ENCODE measurements at regions not wholly inside any gene's neighbourhood (a gene's known extent, or its start where the extent isn't known, plus 50 kb on each side); places are given as distances from the start of the nearest gene placed in this dataset.
"Not testable (repeated sequence)": the region's sequence is repeated elsewhere in the genome, so short reads cannot be mapped to it uniquely, and the experiment has no call there.

GRCh38 chr13:33642374-33643065 lies 175.4 kb upstream of the RFC3 start:
- DNase-seq (ENCODE audit: low read depth in 4 of 4, low spot score in 2 of 4): peak in 3 of 4 donors; percentile 71 to 82 (median 75)

DNA sequence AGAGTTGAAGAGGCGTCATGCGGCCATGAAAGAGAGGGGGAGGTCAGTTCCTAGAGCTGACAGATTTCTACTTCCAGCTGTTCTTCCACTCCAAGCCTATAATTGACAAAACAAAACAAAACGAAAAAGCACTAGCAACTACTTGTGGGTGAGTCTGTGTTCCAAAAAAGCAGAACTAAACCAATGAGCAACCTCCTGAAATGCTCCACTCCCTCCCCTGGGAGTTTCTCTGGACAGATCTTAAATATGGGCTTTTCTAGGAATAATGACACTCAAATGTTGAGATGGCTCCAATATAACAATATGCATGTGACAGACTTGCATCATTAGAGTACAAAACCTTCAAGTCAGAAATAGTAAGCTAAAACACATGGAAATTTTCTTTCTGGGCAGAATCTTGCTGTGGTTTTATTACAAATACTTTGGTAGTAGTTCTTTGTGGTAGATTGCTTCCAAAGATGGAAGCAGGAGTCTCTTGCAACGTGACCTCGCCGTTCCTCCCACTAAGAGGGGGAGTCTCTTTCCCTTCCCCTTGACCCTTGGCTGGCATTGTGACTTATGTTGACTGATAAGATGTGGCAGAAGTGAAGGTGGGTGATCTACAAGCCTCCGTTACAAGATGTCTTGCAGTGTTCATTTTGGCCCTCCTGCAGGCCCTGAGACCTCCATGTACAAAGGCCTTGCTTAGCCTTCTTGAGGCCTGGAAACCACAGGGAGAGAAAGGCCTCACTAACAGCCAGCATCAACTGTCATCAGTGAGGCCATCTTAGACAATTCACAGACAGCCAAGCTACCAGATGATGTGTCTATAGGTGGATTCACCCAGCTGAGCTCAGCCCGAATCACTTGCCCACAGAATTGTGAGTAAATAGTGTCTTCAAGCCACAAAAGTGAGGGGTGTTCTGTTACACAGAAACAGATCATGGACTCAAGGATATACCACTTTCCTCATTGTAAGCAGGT lies 173.1 kb upstream of the RFC3 start:
- DNase-seq (ENCODE audit: low read depth in 4 of 4, low spot score in 2 of 4): no peak

DNA sequence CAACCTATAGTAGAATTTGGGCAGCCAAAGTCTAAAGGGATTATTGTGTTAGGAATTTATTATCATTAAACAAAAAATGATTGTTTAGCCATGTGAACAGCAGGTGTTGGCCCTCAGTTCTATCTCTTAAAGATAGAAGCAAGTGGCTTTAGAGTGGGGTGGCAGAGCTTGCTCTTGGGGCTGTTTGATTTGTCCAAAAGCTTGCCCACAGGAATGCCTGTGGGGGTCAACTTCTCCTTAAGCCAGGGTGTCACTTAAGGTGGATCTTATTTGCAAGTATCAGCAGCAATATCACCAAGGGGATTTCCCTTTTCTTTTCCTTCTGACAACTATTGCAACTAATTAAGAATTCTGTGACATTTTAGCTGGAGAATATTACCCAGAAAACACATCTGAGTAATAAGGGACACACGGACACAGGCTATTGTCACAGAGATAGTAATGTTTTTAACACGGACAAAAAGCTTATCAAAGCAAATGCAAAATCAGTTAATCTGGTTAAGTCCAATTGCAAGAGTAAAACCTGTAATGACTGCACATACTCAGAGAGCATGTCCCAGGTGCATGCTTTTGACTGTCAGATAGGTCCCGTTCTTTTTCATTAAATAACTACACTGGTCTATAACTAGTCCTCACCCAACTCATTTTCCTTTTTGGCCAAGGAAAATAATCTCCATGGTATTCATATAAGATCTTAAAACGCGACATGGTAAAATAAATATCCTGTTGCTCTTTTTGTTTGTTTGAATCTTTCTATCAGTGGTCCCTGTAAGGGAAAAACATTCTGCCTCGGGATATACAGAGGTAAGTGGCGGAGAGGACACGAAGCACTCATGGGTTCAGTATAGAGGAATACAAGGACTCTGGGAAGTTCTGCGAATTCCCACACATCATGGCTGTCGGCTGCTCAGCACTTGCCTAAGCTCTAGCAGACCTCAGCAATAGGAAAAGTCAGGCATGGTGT lies 172.1 kb upstream of the RFC3 start:
- no peak for DNase-seq (ENCODE audit: low read depth in 4 of 4, low spot score in 2 of 4)

DNA sequence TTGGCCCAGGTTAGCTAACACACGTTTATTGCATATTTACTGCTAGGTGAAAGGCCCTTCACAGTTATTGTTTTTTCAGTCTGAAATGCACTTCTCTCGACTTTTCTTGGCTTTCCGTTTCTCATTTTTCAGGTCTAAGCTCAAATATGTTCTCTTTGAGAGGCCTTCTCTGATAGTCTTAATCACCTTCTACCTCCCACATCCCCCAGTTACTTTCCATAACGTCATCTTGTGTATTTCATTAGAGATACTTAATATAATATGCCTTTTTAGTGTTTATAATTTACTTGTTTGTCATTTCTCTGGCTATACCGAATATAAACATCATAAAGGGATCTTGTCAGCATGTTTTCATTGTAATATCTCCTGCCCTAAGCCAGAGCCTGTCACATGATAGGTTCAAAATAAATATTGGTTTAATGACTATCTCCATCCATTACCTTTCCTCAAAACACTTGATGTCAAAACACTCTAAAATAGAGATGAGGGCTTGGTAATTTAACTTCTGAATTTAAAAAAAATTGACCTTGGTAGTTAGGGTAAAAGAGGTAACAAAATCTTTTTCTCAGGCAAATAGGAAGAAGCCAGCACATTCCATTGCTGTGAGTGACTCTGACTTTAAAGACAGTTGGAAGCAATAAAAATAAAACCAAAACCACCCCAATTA lies 168.6 kb upstream of the RFC3 start:
- no peak for DNase-seq (ENCODE audit: low read depth in 4 of 4, low spot score in 2 of 4)

GRCh38 chr13:33651766-33652165 lies 166.2 kb upstream of the RFC3 start:
- DNase-seq (ENCODE audit: low read depth in 4 of 4, low spot score in 2 of 4): no peak

DNA sequence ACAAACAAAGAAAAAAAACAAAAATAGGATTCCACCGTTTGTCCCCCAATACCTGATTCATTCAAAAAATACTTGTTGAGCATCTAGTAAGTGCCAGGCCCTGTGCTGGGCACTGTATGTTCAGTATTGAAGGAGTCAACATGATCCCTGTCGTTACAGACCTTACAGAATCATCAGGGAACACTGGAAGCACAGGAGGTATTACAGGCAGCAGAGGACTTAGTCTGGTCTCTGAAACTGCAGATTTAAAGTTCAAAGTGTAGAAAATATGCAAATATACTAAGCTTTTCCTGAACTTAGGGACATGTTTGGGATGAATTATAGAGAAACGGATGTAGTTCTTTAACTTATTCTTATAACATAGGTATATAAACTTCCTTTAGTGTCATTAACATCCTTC lies 160.7 kb upstream of the RFC3 start:
- DNase-seq (ENCODE audit: low read depth in 4 of 4, low spot score in 2 of 4): no peak

- no peak for DNase-seq (ENCODE audit: low read depth in 4 of 4, low spot score in 2 of 4)
Observed at GRCh38 chr13:33659466-33659865, 158.5 kb upstream of the RFC3 start.

DNA sequence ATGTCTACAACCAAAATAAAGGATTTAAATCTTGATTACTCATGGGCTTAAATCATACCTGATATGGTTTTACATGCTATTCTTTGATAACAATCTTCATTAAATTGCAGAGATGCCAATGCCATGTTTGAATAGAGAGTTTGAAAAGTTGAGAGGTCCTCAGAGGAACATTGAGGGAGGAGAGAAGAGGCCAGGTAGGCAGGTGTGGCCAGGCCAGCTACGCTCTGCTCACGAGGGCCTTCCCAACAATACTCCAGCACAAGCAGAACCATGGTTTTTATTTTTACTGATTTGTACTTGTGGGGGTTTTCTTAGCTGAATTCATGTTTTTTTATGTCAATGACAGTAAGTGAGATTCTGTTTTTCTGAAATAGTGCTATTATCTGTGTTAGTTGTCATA lies 158.1 kb upstream of the RFC3 start:
- no peak for DNase-seq (ENCODE audit: low read depth in 4 of 4, low spot score in 2 of 4)

- DNase-seq (ENCODE audit: low read depth in 4 of 4, low spot score in 2 of 4): no peak
Observed at GRCh38 chr13:33662392-33662791, 155.6 kb upstream of the RFC3 start.

DNA sequence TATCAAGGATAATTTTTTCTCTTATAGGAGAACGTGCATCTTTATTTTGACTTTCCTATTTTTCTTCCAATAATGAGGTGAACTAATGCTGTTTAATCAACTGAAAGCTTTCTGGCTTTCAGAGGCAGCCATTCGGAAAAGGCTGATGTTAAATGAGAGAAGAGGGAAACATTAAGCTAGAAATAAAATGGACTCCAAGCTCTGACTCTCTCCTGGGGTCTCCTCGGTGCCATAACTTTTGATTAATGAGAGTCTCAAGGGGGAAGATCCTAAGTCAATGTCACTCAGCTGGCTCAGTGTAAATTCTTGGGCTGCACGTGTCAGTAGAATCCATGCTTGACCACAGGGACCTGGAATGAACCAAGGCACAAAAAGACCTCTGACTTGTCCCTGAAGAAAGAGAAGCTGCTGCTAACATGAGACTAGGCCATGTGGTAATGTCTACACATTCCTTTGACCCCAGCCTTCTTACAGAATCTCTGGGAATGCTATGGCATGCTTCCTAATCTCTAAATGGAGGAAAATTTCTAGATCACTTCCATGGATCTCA lies 152.2 kb upstream of the RFC3 start:
- DNase-seq (ENCODE audit: low read depth in 4 of 4, low spot score in 2 of 4): no peak

- no peak for DNase-seq (ENCODE audit: low read depth in 4 of 4, low spot score in 2 of 4)
Observed at GRCh38 chr13:33671560-33671959, 146.4 kb upstream of the RFC3 start.

- not testable (repeated sequence) for DNase-seq (ENCODE audit: low read depth in 4 of 4, low spot score in 2 of 4)
Observed at GRCh38 chr13:33672022-33672421, 145.9 kb upstream of the RFC3 start.

- DNase-seq (ENCODE audit: low read depth in 4 of 4, low spot score in 2 of 4): peak in 3 of 4 donors; percentile 28 to 45 (median 41)
Observed at GRCh38 chr13:33676045-33676989, 141.6 kb upstream of the RFC3 start.

GRCh38 chr13:33677215-33677614 lies 140.7 kb upstream of the RFC3 start:
- DNase-seq (ENCODE audit: low read depth in 4 of 4, low spot score in 2 of 4): no peak

GRCh38 chr13:33678084-33678483 lies 139.9 kb upstream of the RFC3 start:
- no peak for DNase-seq (ENCODE audit: low read depth in 4 of 4, low spot score in 2 of 4)

GRCh38 chr13:33678906-33679657 lies 138.9 kb upstream of the RFC3 start:
- no peak for DNase-seq (ENCODE audit: low read depth in 4 of 4, low spot score in 2 of 4)

DNA sequence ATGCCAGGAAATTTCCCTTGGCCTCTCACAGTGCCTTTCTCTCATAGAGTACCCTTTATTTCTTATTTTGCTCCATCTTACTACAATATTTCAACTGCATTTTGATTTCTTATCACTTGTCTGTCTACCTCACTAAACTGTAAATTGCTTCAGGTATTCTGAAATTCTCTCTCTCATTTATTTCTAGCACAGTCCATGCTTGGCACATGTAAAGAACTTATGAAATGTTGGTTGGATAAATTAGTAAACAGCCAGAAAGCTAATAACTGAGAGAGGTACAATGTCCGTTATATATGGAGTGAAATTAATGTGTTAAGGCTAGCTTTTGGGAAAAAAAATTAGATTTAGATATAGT lies 138.3 kb upstream of the RFC3 start:
- no peak for DNase-seq (ENCODE audit: low read depth in 4 of 4, low spot score in 2 of 4)

DNA sequence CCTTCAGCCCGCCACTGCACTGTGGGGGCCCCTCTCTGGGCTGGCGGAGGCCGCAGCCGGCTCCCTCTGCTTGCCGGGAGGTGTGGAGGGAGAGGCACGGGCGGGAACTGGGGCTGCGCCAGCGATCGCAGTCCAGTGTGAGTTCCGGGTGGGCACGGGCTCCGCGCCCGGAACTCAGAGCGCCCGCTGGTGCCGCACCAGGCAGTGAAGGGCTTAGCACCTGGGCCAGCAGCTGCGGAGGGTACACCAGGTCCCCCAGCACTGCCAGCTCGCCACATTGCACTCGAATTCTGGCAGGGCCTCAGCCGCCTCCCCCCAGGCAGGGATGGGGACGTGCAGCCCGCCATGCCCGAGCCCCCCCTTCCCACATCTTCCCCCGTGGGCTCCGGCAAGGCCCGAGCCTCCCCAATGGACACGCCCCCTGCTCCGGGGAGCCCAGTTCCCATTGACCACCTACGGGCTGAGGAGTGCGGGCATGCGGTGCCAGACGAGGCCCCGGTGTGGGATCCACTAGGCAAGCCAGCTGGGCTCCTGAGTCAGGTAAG lies 135.9 kb upstream of the RFC3 start:
- no peak for DNase-seq (ENCODE audit: low read depth in 4 of 4, low spot score in 2 of 4)

Measured in left renal cortex interstitium (tissue), 4 donors.